Psoas muscle (tissue), 7 donors: ENCODE measurements at regions not wholly inside any gene's neighbourhood (a gene's known extent, or its start where the extent isn't known, plus 50 kb on each side); places are given as distances from the start of the nearest gene placed in this dataset.

Experiments
- ATAC-seq, 4 donors: fragments of 200-7000 bp; cut with Tn5 transposase; one replicate each; pipeline ENCODE4 v1.9.1; 2020; ENCODE audit warnings: moderate library complexity in 3 of 4, mild to moderate bottlenecking in 2 of 4
- DNase-seq, 2 donors: peaks; one replicate each; pipeline ENCODE4 v3.0.0-alpha.2; 2020
- H3K27ac ChIP-seq: fragments of 200-600 bp; one replicate; pipeline ENCODE4 v1.8.0; 2022
- H3K27me3 ChIP-seq, 3 donors: fragments of 200-600 bp in 1 of 3; one replicate each; pipeline versions ENCODE4 v1.6.1 to v1.8.0; 2013 to 2022; ENCODE audit warnings: low read length in 2 of 3, mild to moderate bottlenecking in 2 of 3, moderate library complexity in 1 of 3; ENCODE audit not compliant: insufficient read depth in 3 of 3
- H3K36me3 ChIP-seq, 2 donors: fragments of 200-600 bp in 1 of 2; one replicate each; pipeline versions ENCODE4 v1.6.1 to v1.8.0; 2013 to 2022; ENCODE audit warnings: low read depth in 1 of 2, mild to moderate bottlenecking in 1 of 2, moderate library complexity in 1 of 2; ENCODE audit not compliant: insufficient read depth in 1 of 2
- H3K4me1 ChIP-seq: fragments of 200-600 bp; one replicate; pipeline ENCODE4 v1.8.0; 2022
- H3K4me3 ChIP-seq: fragments of 200-600 bp; one replicate; pipeline ENCODE4 v1.8.0; 2022; ENCODE audit warnings: mild to moderate bottlenecking
- H3K9me3 ChIP-seq: fragments of 200-600 bp; one replicate; pipeline ENCODE4 v1.8.0; 2022
- CTCF ChIP-seq: fragments of 200-600 bp; IDR thresholded peaks from one replicate; pipeline ENCODE4 v1.8.0; 2022; ENCODE audit warnings: antibody characterized with exemption
- WGBS, 3 donors: extraction: QIAGEN DNeasy Blood & Tissue Kit; methylation state at CpG; one replicate each; pipeline versions ENCODE4 v1.1.6 to v1.1.7; 2013; 5-methylcytosine and 5-hydroxymethylcytosine counted together
- intact Hi-C, 2 donors: fragments of 100-400 bp; cut with DNase I; formaldehyde crosslinking; loops; one replicate each; pipeline versions ENCODE4 v1.11.0 to v1.14.2; 2022
- donor health status: healthy with polysubstance abuse.
- donor health status: DM: no; HTN: no; CAD: no; lungs with moderate emphysema.
- donor health status: Bipolar disorder and iron deficiency.
- donor health status: healthy.
- donor health status: DM: yes; HTN: yes; CAD: no.
- donor health status: DM: no; HTN: no; CAD: no.
- donor health status: DM: yes; HTN: yes; CAD: no.

- intact Hi-C loops = no loop called here
- TF ChIP-seq CTCF = no peak
- 72 to 77% (median 77%) methylated on average over 3 of the region's 3 CpGs for WGBS, 3 donors
- H3K4me1 ChIP-seq = peaks cover 14% of the 10 kb centered on the region
- no peaks in the 10 kb centered on the region for H3K36me3 ChIP-seq
- no peak for DNase-seq
- H3K9me3 ChIP-seq = no peaks in the 10 kb centered on the region
- ATAC-seq = no peak
- no peak overlapping the region for H3K27ac ChIP-seq
- no peak overlapping the region for H3K4me3 ChIP-seq
- H3K27me3 ChIP-seq = no peaks in the 10 kb centered on the region
These were observed 112.9 kb upstream of the NOCT start for GRCh38 chr4:138902705-138903104.

- Histone ChIP-seq H3K27me3 (no peaks in the 10 kb centered on the region), H3K4me1 (peaks cover 18% of the 10 kb centered on the region), H3K4me3 (no peak overlapping the region), H3K9me3 (no peaks in the 10 kb centered on the region), H3K27ac (no peak overlapping the region), H3K36me3 (no peaks in the 10 kb centered on the region)
- 54 to 74% (median 61%) methylated on average over 4 of the region's 4 CpGs for WGBS, 3 donors
- intact Hi-C loops = no loop called here
- TF ChIP-seq CTCF = no peak
- ATAC-seq (no peak), DNase-seq (no peak)
These were observed 114.4 kb upstream of the NOCT start for GRCh38 chr4:138901177-138901576.

GRCh38 chr4:138899999-138900398, 115.6 kb upstream of the NOCT start:
- intact Hi-C loops = no loop called here
- H3K27ac ChIP-seq = no peak overlapping the region
- no peaks in the 10 kb centered on the region for H3K36me3 ChIP-seq
- 72 to 93% (median 92%) methylated on average over 3 of the region's 3 CpGs for WGBS, 3 donors
- H3K27me3 ChIP-seq = no peaks in the 10 kb centered on the region
- no peaks in the 10 kb centered on the region for H3K9me3 ChIP-seq
- DNase-seq = no peak
- TF ChIP-seq CTCF = no peak
- H3K4me1 ChIP-seq = peaks cover 18% of the 10 kb centered on the region
- no peak for ATAC-seq
- no peak overlapping the region for H3K4me3 ChIP-seq

DNA sequence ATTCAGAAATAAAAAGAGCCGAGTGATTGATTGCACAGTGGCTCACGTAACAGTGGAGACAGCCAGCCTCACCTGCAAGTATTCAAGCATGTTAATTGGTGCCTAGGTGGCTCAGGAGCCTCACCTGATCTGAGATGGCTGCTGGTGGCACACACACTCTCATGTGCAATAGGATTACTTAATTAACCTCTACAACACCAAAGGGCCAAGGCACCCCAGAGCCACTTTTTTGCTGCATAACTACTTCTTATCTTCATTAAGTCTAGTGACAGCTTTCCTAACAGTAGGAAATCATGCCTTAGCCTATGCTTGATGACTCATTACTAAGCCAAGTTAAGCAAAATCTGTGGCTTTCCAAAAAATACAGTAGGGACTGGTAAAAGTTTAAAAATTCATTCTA, 117.3 kb upstream of the NOCT start:
- Histone ChIP-seq H3K27ac (peak overlapping the region; percentile 82), H3K27me3 (no peaks in the 10 kb centered on the region), H3K4me3 (peak overlapping the region; percentile 36), H3K9me3 (no peaks in the 10 kb centered on the region), H3K4me1 (peaks cover 18% of the 10 kb centered on the region), H3K36me3 (no peaks in the 10 kb centered on the region)
- ATAC-seq (peak in 3 of 4 donors; percentile 34 to 54 (median 41)), DNase-seq (no peak)
- no peak for TF ChIP-seq CTCF
- intact Hi-C loops = no loop called here
- 45 to 54% (median 46%) methylated on average over 2 of the region's 2 CpGs for WGBS, 3 donors

GRCh38 chr4:138897811-138898226, 117.8 kb upstream of the NOCT start:
- Histone ChIP-seq H3K4me1 (peaks cover 18% of the 10 kb centered on the region), H3K27ac (peak overlapping the region; percentile 82), H3K4me3 (peak overlapping the region; percentile 36), H3K27me3 (no peaks in the 10 kb centered on the region), H3K9me3 (no peaks in the 10 kb centered on the region), H3K36me3 (no peaks in the 10 kb centered on the region)
- no peak for DNase-seq
- no peak for TF ChIP-seq CTCF
- peak; percentile 89 to 99 (median 94) for ATAC-seq
- intact Hi-C loops = no loop called here
- 16 to 31% (median 22%) methylated on average over 2 of the region's 2 CpGs for WGBS, 3 donors
